Kidney (tissue), 13 donors: ENCODE measurements at regions not wholly inside any gene's neighbourhood (a gene's known extent, or its start where the extent isn't known, plus 50 kb on each side); places are given as distances from the start of the nearest gene placed in this dataset.

ENCODE experiments used
- DNase-seq, 5 donors: peaks; one replicate each; pipeline ENCODE4 v3.0.0-alpha.2; 2013 to 2020
- FAIRE-seq: peaks from 2 replicates; lab custom pipeline; 2012; peaks lifted over from hg19 to GRCh38; lab: Jason Lieb, UNC
- H3K27ac ChIP-seq, 2 donors: one replicate each; pipeline ENCODE4 v1.7.0; 2013; ENCODE audit warnings: low read depth in 2 of 2, low read length in 2 of 2, inconsistent platforms in 1 of 2
- H3K27me3 ChIP-seq: one replicate; pipeline ENCODE4 v1.7.1; 2013; ENCODE audit warnings: low read length, inconsistent platforms; ENCODE audit not compliant: control insufficient read depth, insufficient read depth
- H3K36me3 ChIP-seq, 3 donors: one replicate each; pipeline versions ENCODE4 v1.7.0 to v1.7.1; 2013; ENCODE audit warnings: low read length in 3 of 3, control low read depth in 1 of 3, inconsistent platforms in 1 of 3; ENCODE audit not compliant: insufficient read depth in 3 of 3, control insufficient read depth in 2 of 3
- H3K4me1 ChIP-seq, 3 donors: one replicate each; pipeline versions ENCODE4 v1.7.0 to v1.7.1; 2013; ENCODE audit warnings: low read length in 3 of 3, inconsistent platforms in 1 of 3, low read depth in 1 of 3; ENCODE audit not compliant: control insufficient read depth in 2 of 3, insufficient read depth in 2 of 3
- H3K4me3 ChIP-seq, 3 donors: one replicate each; pipeline versions ENCODE4 v1.7.0 to v1.8.1; 2013; ENCODE audit warnings: low read length in 3 of 3, control low read depth in 1 of 3, inconsistent platforms in 1 of 3
- H3K9ac ChIP-seq, 3 donors: one replicate each; pipeline versions ENCODE4 v1.7.0 to v1.7.1; 2013; ENCODE audit warnings: low read length in 3 of 3, control low read depth in 1 of 3, inconsistent platforms in 1 of 3
- H3K9me3 ChIP-seq, 3 donors: one replicate each; pipeline versions ENCODE4 v1.7.0 to v1.7.1; 2013; ENCODE audit warnings: low read length in 3 of 3, control low read depth in 1 of 3, inconsistent platforms in 1 of 3; ENCODE audit not compliant: control insufficient read depth in 2 of 3, insufficient read depth in 1 of 3
- intact Hi-C: fragments of 100-400 bp; cut with DNase I; formaldehyde crosslinking; loops from one replicate; pipeline ENCODE4 v1.11.1; 2022
- TF ChIP-seq, protein P1 (sequence below): IDR thresholded peaks from 3 replicates; pipeline ENCODE4 v1.5.1; 2012; ENCODE audit warnings: mild to moderate bottlenecking, moderate library complexity, borderline replicate concordance; ENCODE audit not compliant: insufficient read depth; ENCODE audit errors: extremely low read depth
- donor health status: control.
- donor health status: control.
- donor health status: control.
- donor health status: control.
- donor health status: control.
- donor health status: DM: yes; HTN: yes; CAD: no.
- donor health status: Normal renal cell carcinoma (clear cell type).

DNA sequence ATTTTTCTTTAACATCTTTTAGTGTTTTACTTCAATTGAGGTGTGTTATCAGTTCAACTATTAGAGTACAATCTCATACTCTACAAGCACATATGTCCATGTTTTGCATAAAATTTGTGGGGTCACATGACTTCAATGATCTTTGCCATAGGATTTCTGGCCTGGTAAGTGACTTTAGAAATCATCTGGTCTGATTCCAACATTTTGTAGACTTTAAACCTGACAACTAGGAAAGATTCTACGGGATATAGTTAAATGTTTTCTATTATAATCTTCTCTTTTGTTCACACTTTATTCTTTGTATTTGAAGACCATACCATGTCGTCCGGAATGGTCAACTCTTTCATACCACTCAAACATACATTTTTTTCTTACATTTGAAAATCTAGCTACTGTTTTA, 62.0 kb upstream of the NEUROD1 start:
- H3K27ac ChIP-seq, result no peak overlapping the region
- no peaks in the 10 kb centered on the region for H3K36me3 ChIP-seq
- no peaks in the 10 kb centered on the region for H3K9me3 ChIP-seq
- TF ChIP-seq, protein P1, sequence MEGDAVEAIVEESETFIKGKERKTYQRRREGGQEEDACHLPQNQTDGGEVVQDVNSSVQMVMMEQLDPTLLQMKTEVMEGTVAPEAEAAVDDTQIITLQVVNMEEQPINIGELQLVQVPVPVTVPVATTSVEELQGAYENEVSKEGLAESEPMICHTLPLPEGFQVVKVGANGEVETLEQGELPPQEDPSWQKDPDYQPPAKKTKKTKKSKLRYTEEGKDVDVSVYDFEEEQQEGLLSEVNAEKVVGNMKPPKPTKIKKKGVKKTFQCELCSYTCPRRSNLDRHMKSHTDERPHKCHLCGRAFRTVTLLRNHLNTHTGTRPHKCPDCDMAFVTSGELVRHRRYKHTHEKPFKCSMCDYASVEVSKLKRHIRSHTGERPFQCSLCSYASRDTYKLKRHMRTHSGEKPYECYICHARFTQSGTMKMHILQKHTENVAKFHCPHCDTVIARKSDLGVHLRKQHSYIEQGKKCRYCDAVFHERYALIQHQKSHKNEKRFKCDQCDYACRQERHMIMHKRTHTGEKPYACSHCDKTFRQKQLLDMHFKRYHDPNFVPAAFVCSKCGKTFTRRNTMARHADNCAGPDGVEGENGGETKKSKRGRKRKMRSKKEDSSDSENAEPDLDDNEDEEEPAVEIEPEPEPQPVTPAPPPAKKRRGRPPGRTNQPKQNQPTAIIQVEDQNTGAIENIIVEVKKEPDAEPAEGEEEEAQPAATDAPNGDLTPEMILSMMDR, result no peak
- H3K27me3 ChIP-seq, result no peaks in the 10 kb centered on the region
- no peak overlapping the region for H3K9ac ChIP-seq
- H3K4me3 ChIP-seq, result no peak overlapping the region
- FAIRE-seq (peak; percentile 58), DNase-seq (no peak)
- peaks cover 0 to 9% (median 0%) of the 10 kb centered on the region in 3 donors for H3K4me1 ChIP-seq
- intact Hi-C loops, result loop anchor here (10.0 kb wide), 1 partner anchor 332 kb away; no protein-coding TSS in a partner anchor

DNA sequence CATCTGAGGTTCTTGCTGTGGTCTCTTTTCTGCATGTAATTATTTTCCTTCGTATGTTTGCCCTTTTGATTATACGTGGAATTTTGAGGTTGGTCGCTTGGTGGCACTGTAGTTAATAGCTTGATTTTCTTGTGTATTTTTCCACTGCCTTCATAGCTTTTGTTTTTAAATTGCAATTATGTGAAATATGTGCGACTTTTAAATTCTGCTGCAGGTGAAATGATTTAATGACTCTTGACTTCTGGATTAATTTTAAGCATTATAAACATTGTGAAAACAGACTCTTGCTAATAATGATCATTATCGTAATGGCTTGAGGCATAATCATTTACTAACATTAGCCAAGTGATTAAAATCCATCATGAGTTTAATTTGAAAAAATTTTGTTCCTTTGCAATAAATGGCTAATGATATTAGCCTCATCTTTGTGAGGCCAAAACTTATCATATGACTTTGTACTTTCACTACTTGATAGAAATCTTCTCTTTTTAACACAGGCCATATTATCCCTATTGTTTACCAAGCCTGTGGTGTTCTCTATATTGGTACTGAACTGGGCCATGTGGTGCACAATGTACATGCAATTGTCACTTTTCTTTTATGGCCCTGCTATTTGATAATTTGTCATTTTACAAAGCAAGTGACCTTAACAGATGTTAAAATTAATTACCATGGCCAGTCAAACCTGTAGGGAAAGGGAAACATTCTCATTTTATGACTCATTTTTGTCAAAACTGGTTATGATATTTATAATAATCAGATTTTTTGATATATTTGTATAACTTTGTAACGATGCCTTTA, 62.8 kb upstream of the NEUROD1 start:
- no peaks in the 10 kb centered on the region for H3K27me3 ChIP-seq
- peak overlapping the region in 2 of 3 donors; percentile 18 to 24 for H3K4me3 ChIP-seq
- FAIRE-seq, result peak; percentile 96
- H3K4me1 ChIP-seq, result peaks cover 0 to 9% (median 0%) of the 10 kb centered on the region in 3 donors
- H3K36me3 ChIP-seq, result no peaks in the 10 kb centered on the region
- peaks cover 0 to 3% (median 0%) of the 10 kb centered on the region in 3 donors for H3K9me3 ChIP-seq
- H3K27ac ChIP-seq, result no peak overlapping the region
- DNase-seq, result peak in 3 of 5 donors; percentile 36 to 83 (median 73)
- intact Hi-C loops, result loop anchor here (10.0 kb wide), 1 partner anchor 332 kb away; no protein-coding TSS in a partner anchor
- no peak overlapping the region for H3K9ac ChIP-seq
- TF ChIP-seq, protein P1, result peak; percentile 68

DNA sequence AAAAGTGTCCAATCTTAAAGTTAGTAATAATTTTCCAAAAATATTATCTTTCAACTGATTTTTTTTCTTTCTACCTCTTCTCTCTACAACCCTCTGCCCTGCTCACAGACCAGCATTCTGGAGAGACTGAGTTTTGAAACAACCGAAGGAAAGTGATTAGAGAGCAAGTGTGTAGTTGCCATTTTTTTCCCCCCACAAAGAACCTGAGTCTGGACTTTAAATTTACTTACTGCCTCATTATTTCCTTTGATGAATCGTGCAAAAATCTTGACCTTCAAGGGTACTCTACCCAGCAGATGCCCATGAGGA, 63.4 kb upstream of the NEUROD1 start:
- FAIRE-seq (no peak), DNase-seq (no peak)
- Histone ChIP-seq H3K4me3 (no peak overlapping the region), H3K9me3 (peaks cover 0 to 3% (median 0%) of the 10 kb centered on the region in 3 donors), H3K27ac (no peak overlapping the region), H3K27me3 (no peaks in the 10 kb centered on the region), H3K36me3 (no peaks in the 10 kb centered on the region), H3K9ac (no peak overlapping the region), H3K4me1 (peaks cover 0 to 9% (median 0%) of the 10 kb centered on the region in 3 donors)
- TF ChIP-seq, protein P1, result no peak
- intact Hi-C loops, result loop anchor here (10.0 kb wide), 1 partner anchor 331 kb away; no protein-coding TSS in a partner anchor
